C4-2B (cell line): ENCODE measurements at regions not wholly inside any gene's neighbourhood (a gene's known extent, or its start where the extent isn't known, plus 50 kb on each side); places are given as distances from the start of the nearest gene placed in this dataset.

Experiments
- ZFX ChIP-seq: fragments of 450-650 bp; IDR thresholded peaks from 2 replicates; pipeline ENCODE4 v1.6.1; 2017
- TF ChIP-seq, protein P1 (sequence below): fragments of 450-650 bp; conservative IDR thresholded peaks from 2 replicates; pipeline ENCODE4 v1.5.1; 2017; ENCODE audit warnings: mild to moderate bottlenecking

DNA sequence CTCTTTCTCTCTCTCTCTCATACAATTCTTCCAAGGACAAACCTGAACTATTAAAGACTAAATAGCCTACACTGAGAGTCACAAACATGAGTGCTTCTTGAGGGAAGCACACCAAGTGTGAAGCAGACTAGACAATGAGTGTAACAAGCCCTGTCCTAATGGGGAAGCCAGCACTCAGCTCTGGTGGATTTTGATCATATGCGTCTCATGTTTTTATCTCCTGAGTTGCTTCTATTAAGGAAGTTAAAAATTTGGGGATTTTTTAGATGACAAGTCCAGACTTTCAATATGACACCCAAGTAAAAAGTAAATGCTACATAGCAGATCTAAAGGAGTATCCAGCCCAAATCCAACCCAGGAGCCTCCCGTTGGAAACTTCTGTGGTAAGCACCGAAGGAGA is 437.8 kb downstream of the RFC3 start:
- TF ChIP-seq, protein P1, sequence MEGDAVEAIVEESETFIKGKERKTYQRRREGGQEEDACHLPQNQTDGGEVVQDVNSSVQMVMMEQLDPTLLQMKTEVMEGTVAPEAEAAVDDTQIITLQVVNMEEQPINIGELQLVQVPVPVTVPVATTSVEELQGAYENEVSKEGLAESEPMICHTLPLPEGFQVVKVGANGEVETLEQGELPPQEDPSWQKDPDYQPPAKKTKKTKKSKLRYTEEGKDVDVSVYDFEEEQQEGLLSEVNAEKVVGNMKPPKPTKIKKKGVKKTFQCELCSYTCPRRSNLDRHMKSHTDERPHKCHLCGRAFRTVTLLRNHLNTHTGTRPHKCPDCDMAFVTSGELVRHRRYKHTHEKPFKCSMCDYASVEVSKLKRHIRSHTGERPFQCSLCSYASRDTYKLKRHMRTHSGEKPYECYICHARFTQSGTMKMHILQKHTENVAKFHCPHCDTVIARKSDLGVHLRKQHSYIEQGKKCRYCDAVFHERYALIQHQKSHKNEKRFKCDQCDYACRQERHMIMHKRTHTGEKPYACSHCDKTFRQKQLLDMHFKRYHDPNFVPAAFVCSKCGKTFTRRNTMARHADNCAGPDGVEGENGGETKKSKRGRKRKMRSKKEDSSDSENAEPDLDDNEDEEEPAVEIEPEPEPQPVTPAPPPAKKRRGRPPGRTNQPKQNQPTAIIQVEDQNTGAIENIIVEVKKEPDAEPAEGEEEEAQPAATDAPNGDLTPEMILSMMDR: no peak
- TF ChIP-seq ZFX: no peak
